ENCODE measurements at regions not wholly inside any gene's neighbourhood (a gene's known extent, or its start where the extent isn't known, plus 50 kb on each side); places are given as distances from the start of the nearest gene placed in this dataset.

DNA sequence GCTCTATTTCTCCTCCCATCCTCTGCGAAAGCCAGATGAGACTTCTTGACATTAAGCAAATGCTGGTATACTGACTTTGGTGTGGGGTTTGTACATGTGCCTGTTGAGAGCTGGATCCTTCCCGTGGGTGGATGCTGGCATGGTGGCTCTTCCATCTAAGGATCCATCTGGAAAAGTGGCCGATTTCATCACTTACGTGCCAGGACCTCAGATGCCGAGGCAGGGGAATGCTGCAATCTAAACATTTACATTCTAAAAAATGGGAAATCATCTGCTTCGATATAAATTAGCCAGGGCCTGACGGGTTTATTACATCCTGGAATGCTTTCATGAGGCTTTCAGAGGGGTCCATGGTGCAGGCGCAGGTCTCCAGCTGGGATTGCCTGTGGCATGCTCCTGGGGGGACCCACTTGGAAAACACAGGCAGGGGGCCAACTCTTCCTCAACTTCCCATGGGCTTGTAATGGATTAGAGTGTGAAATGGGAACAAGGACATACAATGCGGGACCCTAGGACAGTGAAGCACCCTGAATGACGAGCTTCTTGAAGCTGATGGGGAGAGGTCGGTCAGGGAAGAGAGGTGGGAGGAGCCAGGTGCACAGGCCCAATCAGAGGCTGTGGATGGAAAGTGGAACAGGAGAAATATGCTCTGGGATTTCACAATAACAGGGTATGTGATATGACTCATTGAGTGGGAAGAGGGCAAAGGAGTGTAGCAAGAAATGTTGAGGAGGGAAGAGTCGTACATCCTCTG, 105.5 kb upstream of the PITX1 start:
- no peak overlapping the region for H3K9ac ChIP-seq (ENCODE audit: low read length)

DNA sequence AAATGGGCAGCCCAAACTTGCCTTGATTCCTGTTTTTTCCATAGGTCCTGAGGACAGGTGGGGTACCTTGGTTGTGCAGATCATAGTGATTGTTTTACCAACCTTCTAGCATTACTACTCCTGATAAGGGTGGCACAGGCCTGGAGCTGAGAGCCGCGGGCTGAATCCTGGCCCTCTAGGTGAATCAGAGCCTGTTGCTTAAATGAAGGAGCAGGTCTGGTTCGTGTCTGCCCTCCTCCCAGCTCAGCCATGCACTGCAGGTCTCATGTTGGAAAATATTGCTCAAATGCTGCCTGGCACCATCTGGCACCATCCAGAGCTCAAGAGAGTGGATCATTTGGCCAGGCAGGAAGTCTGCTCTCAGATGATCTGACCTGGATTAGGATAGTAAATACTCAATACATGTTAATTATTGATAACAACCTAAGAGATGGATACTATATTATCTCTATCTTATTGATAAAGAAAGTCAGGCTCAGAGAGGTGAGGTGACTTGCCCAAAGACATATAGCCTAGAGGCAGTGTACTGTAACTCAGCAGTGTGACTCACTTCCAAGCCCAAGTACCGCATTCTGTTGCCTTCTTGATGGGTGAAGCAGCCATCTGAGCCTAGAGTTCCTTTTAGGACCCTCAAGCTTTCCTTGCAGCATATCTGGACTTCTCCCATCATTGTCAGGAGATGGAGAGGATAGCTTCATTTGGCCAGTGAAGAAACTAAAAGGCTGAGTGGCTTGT, 104.3 kb upstream of the PITX1 start:
- Histone ChIP-seq H3K4me2 (ENCODE audit: low read length) (no peak overlapping the region), H2AFZ (ENCODE audit: low read depth, low read length) (no peak overlapping the region)

More for the DNA sequence above, 105.5 kb upstream of the PITX1 start:
- H3K9me3 ChIP-seq (ENCODE audit: insufficient read depth, low read length), result no peaks in the 10 kb centered on the region
- H3K27me3 ChIP-seq (ENCODE audit: low read depth, low read length), result no peaks in the 10 kb centered on the region
- H3K4me2 ChIP-seq (ENCODE audit: low read length), result no peak overlapping the region
- no peaks in the 10 kb centered on the region for H4K20me1 ChIP-seq (ENCODE audit: insufficient read depth, low read length)
- no peak for TF ChIP-seq EZH2phosphoT487 (IDR thresholded peaks at IDR 0.05; ENCODE audit: low read depth)
- H3K79me2 ChIP-seq (ENCODE audit: low read length), result no peaks in the 10 kb centered on the region
- no peak overlapping the region for H2AFZ ChIP-seq (ENCODE audit: low read depth, low read length)
- no peak overlapping the region for H3K27ac ChIP-seq (ENCODE audit: low read length)
- H3K36me3 ChIP-seq (replicated peaks; ENCODE audit: low read depth, low read length), result no peaks in the 10 kb centered on the region
- peaks cover 6% of the 10 kb centered on the region for H3K4me1 ChIP-seq (ENCODE audit: low read length)
- H3K4me3 ChIP-seq (ENCODE audit: low read length), result no peak overlapping the region

DNA sequence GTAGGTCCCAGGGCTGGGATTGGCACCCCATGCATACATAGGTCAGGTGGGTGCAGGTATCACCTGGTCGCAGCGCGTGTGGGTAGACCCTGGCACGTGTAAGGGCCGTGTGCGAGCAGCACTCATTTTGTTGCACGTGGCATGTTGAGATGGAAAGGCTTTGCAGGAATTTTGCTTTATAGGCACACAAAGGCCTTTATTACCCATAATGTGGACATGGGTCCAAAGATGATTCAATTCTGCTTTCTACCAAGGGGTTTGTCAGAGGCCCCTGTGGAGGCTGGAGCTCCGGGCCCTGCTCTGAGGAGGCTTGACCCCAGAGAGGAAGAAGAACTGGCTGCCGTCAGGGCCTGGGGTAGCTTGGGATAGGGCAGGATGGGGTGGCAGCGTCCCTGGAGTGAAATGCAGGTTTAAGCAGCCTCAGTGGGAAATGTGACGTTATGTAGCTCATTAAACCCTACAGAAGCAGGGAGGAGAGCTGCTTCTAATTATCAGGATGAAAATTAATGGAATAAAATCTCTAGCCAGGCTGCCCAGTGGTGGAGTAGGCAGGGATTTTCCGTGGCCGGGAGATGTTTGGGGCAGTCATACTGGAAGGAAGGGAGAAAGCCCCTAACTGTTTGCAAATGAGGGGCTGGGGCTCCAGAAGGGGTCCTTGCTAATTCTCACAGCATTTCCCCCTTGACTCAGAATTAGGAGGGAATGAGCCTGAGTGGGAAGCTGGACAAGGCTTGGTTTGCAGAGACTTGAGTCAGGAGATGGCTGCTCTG, 103.3 kb upstream of the PITX1 start:
- TF ChIP-seq, protein P1, sequence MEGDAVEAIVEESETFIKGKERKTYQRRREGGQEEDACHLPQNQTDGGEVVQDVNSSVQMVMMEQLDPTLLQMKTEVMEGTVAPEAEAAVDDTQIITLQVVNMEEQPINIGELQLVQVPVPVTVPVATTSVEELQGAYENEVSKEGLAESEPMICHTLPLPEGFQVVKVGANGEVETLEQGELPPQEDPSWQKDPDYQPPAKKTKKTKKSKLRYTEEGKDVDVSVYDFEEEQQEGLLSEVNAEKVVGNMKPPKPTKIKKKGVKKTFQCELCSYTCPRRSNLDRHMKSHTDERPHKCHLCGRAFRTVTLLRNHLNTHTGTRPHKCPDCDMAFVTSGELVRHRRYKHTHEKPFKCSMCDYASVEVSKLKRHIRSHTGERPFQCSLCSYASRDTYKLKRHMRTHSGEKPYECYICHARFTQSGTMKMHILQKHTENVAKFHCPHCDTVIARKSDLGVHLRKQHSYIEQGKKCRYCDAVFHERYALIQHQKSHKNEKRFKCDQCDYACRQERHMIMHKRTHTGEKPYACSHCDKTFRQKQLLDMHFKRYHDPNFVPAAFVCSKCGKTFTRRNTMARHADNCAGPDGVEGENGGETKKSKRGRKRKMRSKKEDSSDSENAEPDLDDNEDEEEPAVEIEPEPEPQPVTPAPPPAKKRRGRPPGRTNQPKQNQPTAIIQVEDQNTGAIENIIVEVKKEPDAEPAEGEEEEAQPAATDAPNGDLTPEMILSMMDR (IDR thresholded peaks at IDR 0.05; ENCODE audit: low read depth, low read length), result no peak
- TF ChIP-seq EZH2phosphoT487 (IDR thresholded peaks at IDR 0.05; ENCODE audit: low read depth), result no peak
- Histone ChIP-seq H3K9me3 (ENCODE audit: insufficient read depth, low read length) (no peaks in the 10 kb centered on the region), H3K4me2 (ENCODE audit: low read length) (no peak overlapping the region), H3K27me3 (ENCODE audit: low read depth, low read length) (no peaks in the 10 kb centered on the region), H4K20me1 (ENCODE audit: insufficient read depth, low read length) (no peaks in the 10 kb centered on the region), H3K36me3 (replicated peaks; ENCODE audit: low read depth, low read length) (no peaks in the 10 kb centered on the region), H3K4me1 (ENCODE audit: low read length) (peaks cover 6% of the 10 kb centered on the region), H3K9ac (ENCODE audit: low read length) (no peak overlapping the region), H2AFZ (ENCODE audit: low read depth, low read length) (no peak overlapping the region), H3K79me2 (ENCODE audit: low read length) (no peaks in the 10 kb centered on the region), H3K27ac (ENCODE audit: low read length) (no peak overlapping the region), H3K4me3 (ENCODE audit: low read length) (no peak overlapping the region)

More for the DNA sequence above, 104.3 kb upstream of the PITX1 start:
- Histone ChIP-seq H3K27ac (ENCODE audit: low read length) (no peak overlapping the region), H3K9ac (ENCODE audit: low read length) (no peak overlapping the region), H3K36me3 (replicated peaks; ENCODE audit: low read depth, low read length) (no peaks in the 10 kb centered on the region), H3K4me1 (ENCODE audit: low read length) (peaks cover 6% of the 10 kb centered on the region), H3K4me3 (ENCODE audit: low read length) (no peak overlapping the region), H4K20me1 (ENCODE audit: insufficient read depth, low read length) (no peaks in the 10 kb centered on the region), H3K27me3 (ENCODE audit: low read depth, low read length) (no peaks in the 10 kb centered on the region), H3K9me3 (ENCODE audit: insufficient read depth, low read length) (no peaks in the 10 kb centered on the region), H3K79me2 (ENCODE audit: low read length) (no peaks in the 10 kb centered on the region)
- TF ChIP-seq, protein P1 (IDR thresholded peaks at IDR 0.05; ENCODE audit: low read depth, low read length), result no peak
- no peak for TF ChIP-seq EZH2phosphoT487 (IDR thresholded peaks at IDR 0.05; ENCODE audit: low read depth)

DNA sequence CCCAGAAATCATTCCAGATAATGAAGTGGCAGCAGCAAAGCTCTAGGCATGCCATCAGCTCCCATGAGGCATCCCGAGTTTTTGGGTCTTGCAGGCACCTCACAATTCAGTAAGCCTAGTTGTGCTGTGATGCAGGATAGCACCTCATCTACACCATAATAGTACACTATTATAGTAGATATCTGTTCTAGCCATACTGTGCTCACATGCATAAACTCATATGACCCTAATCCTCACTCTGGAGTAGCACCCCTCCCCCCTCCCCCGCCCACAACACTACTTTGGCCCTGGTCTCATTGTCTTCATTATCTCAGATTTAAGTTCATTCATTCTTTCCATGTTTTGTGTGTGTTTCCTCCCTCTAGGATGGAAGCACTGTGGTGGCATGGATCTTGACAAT, 102.5 kb upstream of the PITX1 start:
- Histone ChIP-seq H3K9ac (ENCODE audit: low read length) (no peak overlapping the region), H3K27me3 (ENCODE audit: low read depth, low read length) (no peaks in the 10 kb centered on the region), H3K4me2 (ENCODE audit: low read length) (no peak overlapping the region), H3K4me1 (ENCODE audit: low read length) (peaks cover 6% of the 10 kb centered on the region), H3K4me3 (ENCODE audit: low read length) (no peak overlapping the region), H3K9me3 (ENCODE audit: insufficient read depth, low read length) (no peaks in the 10 kb centered on the region), H4K20me1 (ENCODE audit: insufficient read depth, low read length) (no peaks in the 10 kb centered on the region), H2AFZ (ENCODE audit: low read depth, low read length) (no peak overlapping the region), H3K27ac (ENCODE audit: low read length) (no peak overlapping the region), H3K79me2 (ENCODE audit: low read length) (no peaks in the 10 kb centered on the region), H3K36me3 (replicated peaks; ENCODE audit: low read depth, low read length) (no peaks in the 10 kb centered on the region)
- TF ChIP-seq EZH2phosphoT487 (IDR thresholded peaks at IDR 0.05; ENCODE audit: low read depth), result no peak
- TF ChIP-seq, protein P1 (IDR thresholded peaks at IDR 0.05; ENCODE audit: low read depth, low read length), result no peak

All from OCI-LY3 (cell line).